ENCODE measurements at regions not wholly inside any gene's neighbourhood (a gene's known extent, or its start where the extent isn't known, plus 50 kb on each side); places are given as distances from the start of the nearest gene placed in this dataset.

DNA sequence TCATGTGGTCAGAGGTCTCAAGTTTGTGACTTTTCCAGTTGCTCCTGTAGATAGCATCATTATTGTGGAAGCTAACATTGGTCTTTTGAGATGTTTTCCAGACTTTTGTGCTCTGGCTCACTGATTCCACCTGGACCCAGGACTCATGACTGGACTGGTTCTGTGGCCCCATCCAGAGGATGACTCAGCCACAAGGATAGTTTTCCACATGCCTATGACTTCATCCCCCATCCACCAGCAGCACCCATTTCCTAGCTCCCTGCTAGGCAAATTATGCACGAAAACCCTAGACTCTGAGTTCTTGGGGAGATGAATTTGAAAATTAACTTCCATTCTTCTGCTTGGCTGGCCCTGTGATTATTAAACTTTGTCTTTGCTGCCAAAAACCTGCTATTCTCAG lies 949.3 kb downstream of the MRPL39 start:
- 76 to 85% methylated on average over 1 of the region's 1 CpG for WGBS, 2 donors
- TF ChIP-seq, protein P1, sequence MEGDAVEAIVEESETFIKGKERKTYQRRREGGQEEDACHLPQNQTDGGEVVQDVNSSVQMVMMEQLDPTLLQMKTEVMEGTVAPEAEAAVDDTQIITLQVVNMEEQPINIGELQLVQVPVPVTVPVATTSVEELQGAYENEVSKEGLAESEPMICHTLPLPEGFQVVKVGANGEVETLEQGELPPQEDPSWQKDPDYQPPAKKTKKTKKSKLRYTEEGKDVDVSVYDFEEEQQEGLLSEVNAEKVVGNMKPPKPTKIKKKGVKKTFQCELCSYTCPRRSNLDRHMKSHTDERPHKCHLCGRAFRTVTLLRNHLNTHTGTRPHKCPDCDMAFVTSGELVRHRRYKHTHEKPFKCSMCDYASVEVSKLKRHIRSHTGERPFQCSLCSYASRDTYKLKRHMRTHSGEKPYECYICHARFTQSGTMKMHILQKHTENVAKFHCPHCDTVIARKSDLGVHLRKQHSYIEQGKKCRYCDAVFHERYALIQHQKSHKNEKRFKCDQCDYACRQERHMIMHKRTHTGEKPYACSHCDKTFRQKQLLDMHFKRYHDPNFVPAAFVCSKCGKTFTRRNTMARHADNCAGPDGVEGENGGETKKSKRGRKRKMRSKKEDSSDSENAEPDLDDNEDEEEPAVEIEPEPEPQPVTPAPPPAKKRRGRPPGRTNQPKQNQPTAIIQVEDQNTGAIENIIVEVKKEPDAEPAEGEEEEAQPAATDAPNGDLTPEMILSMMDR (IDR thresholded peaks at IDR 0.05): no peak
- TF ChIP-seq POLR2AphosphoS5 (IDR thresholded peaks at IDR 0.05): no peak
- TF ChIP-seq POLR2A (IDR thresholded peaks at IDR 0.05): no peak
- no peak for TF ChIP-seq EP300 (IDR thresholded peaks at IDR 0.05)
- Histone ChIP-seq H3K27me3 (no peaks in the 10 kb centered on the region), H3K4me1 (no peaks in the 10 kb centered on the region), H3K27ac (no peak overlapping the region), H3K4me3 (no peak overlapping the region), H3K9me3 (no peaks in the 10 kb centered on the region), H3K36me3 (no peaks in the 10 kb centered on the region)
- intact Hi-C loops (cut with DNase I): no loop called here
- no peak for DNase-seq

GRCh38 chr21:24649691-24650090 lies 957.6 kb downstream of the MRPL39 start:
- H3K4me1 ChIP-seq: no peaks in the 10 kb centered on the region
- intact Hi-C loops (cut with DNase I): no loop called here
- DNase-seq: no peak
- WGBS, 2 donors: 14 to 22% methylated on average over 1 of the region's 1 CpG
- no peak for TF ChIP-seq EP300 (IDR thresholded peaks at IDR 0.05)
- TF ChIP-seq, protein P1 (IDR thresholded peaks at IDR 0.05): no peak
- no peak for TF ChIP-seq POLR2AphosphoS5 (IDR thresholded peaks at IDR 0.05)
- TF ChIP-seq POLR2A (IDR thresholded peaks at IDR 0.05): no peak
- no peak overlapping the region for H3K27ac ChIP-seq
- H3K4me3 ChIP-seq: no peak overlapping the region
- H3K9me3 ChIP-seq: no peaks in the 10 kb centered on the region
- no peaks in the 10 kb centered on the region for H3K27me3 ChIP-seq
- H3K36me3 ChIP-seq: no peaks in the 10 kb centered on the region

DNA sequence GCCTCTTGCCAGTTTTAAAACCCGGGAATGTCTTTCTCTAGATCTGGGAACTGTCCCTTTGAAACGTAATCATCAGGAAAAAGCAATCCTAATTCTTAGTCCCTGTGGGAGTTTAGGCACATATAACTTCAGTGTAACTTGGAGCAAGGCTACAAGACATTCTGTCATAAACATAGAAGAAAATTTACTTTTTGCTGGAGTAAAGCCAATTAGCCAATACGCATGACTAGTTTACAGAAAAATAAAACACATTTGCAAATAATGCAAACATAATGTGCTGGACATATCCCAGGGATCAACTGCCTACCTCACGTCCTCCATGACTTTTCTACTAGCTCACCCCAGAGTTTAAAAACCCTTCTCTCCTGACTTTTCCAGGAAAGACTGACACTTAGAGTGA lies 970.6 kb downstream of the MRPL39 start:
- Histone ChIP-seq H3K27ac (no peak overlapping the region), H3K36me3 (no peaks in the 10 kb centered on the region), H3K4me3 (no peak overlapping the region), H3K4me1 (no peaks in the 10 kb centered on the region), H3K9me3 (no peaks in the 10 kb centered on the region), H3K27me3 (no peaks in the 10 kb centered on the region)
- intact Hi-C loops (cut with DNase I): no loop called here
- TF ChIP-seq POLR2A (IDR thresholded peaks at IDR 0.05) (no peak), EP300 (IDR thresholded peaks at IDR 0.05) (no peak), POLR2AphosphoS5 (IDR thresholded peaks at IDR 0.05) (no peak)
- TF ChIP-seq, protein P1 (IDR thresholded peaks at IDR 0.05): no peak
- DNase-seq: no peak
- WGBS, 2 donors: 54 to 64% methylated on average over 4 of the region's 4 CpGs

DNA sequence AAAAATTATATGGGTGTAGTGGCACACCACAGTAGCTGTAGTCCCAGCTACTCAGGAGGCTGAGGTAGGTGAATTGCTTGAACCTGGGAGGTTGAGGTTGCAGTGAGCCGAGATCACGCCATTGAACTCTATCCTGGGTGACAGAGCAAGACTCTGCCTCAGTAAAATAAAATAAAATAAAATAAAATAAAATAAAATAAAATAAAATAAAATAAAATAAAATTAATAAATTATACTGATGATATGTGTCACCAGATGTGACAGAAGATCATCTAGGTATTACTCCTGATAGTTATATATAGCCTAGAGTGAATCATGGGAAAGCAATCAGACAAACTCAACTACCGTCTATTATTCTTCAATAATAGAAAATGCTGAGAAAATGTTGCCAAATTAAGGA lies 972.5 kb downstream of the MRPL39 start:
- 88 to 91% methylated on average over 3 of the region's 3 CpGs for WGBS, 2 donors
- intact Hi-C loops (cut with DNase I): no loop called here

DNA sequence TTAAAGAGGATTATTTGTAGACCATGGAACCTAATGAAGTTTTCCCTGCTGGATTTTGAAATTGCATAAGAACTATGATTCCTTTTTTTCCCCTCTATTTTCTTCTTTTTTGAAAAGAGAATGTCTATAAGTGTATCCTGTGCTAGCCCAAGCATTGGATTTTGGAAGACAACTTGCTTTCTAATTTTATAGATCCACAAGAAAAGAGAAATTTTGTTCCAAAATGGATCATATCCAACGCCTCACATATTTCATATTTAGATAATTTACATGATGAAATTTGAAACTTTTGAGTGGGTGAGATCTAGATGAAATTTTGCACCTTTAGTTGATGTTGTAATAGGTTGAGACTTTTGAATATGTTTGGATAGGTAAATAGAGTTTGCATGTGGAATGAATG lies 978.7 kb downstream of the MRPL39 start:
- Histone ChIP-seq H3K27me3 (no peaks in the 10 kb centered on the region), H3K27ac (no peak overlapping the region), H3K4me1 (no peaks in the 10 kb centered on the region), H3K4me3 (no peak overlapping the region), H3K9me3 (no peaks in the 10 kb centered on the region), H3K36me3 (no peaks in the 10 kb centered on the region)
- WGBS, 2 donors: 18 to 60% methylated on average over 1 of the region's 1 CpG
- TF ChIP-seq EP300 (IDR thresholded peaks at IDR 0.05) (no peak), POLR2AphosphoS5 (IDR thresholded peaks at IDR 0.05) (no peak), POLR2A (IDR thresholded peaks at IDR 0.05) (no peak)
- TF ChIP-seq, protein P1 (IDR thresholded peaks at IDR 0.05): no peak
- DNase-seq: no peak
- intact Hi-C loops (cut with DNase I): no loop called here

More for the DNA sequence above, 972.5 kb downstream of the MRPL39 start:
- no peak overlapping the region for H3K27ac ChIP-seq
- H3K9me3 ChIP-seq: no peaks in the 10 kb centered on the region
- DNase-seq: no peak
- no peak overlapping the region for H3K4me3 ChIP-seq
- TF ChIP-seq POLR2AphosphoS5 (IDR thresholded peaks at IDR 0.05): no peak
- TF ChIP-seq, protein P1 (IDR thresholded peaks at IDR 0.05): no peak
- no peak for TF ChIP-seq POLR2A (IDR thresholded peaks at IDR 0.05)
- no peak for TF ChIP-seq EP300 (IDR thresholded peaks at IDR 0.05)
- H3K27me3 ChIP-seq: no peaks in the 10 kb centered on the region
- no peaks in the 10 kb centered on the region for H3K4me1 ChIP-seq
- no peaks in the 10 kb centered on the region for H3K36me3 ChIP-seq
